ENCODE measurements at regions not wholly inside any gene's neighbourhood (a gene's known extent, or its start where the extent isn't known, plus 50 kb on each side); places are given as distances from the start of the nearest gene placed in this dataset.

DNA sequence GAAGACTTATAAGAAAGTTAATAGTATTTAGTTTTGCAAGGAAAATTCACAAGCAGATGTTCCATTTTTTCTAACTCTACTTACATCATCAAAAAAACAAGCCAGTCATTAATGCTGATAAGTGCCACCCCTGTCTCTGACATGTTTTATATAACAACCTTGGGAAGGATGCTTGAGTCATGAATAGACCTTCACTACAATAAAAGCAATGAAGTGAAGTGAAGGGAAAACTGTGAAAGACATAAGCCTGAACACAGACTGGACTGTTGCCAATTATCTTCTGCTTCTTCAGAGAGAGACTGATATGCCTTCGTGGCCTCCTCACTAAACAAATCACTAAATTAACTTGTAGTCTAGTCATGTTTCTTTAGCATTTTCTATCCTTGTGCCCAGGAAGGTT lies 353.2 kb downstream of the PDHA2 start:
- no peak for DNase-seq

DNA sequence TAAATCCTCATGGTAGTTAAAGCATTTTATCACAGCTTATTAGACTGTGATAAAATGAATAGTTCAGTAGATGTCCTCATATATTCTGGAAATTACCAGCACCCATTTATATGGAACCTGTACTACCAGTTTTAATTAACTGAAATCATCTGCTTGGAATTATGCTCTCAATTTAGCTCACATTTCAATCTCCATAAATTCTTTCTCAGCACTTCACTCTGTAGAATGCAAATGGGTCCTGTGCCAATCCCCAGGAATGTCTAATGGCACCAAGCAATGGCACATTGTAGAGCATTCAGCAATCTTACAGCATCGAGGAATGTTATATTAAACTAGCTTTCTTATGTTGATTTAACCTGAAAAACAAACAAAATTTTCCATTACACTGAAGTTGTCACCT lies 355.1 kb downstream of the PDHA2 start:
- DNase-seq = no peak

DNA sequence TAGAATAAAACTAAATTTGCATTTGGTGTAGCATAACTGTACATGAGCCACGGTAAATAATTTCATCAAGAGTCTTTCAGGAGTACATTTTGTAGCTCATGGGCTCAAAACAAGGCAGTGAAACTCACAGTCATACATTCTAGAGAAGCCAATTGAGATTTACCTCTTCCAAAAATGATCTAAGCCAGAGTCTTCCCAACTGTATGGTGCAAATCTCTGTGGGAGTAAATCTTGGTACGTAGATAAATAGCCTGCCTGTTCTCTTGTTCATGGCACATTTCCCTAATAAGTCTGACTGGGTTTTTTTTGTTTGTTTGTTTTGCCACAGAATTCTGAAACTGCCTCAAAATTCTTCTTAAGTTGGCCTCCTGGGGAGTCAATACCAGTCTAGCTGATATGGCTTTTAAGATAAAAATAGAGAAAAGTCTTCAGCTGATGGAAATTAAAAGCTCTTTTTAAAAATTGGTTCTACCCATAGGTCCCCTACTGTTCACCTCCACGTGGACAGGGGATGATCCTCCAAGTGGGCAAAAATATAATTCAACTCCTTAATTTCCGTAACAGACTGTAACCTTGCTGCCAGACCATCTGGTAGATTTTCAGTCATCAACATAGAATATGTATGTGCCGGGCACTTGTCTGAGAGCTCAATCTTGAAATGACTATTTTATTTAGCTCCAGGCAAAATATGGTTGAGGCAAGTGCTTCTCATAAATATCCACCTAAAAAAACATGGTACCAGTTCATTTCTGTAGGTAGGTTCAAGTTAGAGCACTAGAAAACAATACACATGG lies 365.4 kb downstream of the PDHA2 start:
- no peak for DNase-seq

DNA sequence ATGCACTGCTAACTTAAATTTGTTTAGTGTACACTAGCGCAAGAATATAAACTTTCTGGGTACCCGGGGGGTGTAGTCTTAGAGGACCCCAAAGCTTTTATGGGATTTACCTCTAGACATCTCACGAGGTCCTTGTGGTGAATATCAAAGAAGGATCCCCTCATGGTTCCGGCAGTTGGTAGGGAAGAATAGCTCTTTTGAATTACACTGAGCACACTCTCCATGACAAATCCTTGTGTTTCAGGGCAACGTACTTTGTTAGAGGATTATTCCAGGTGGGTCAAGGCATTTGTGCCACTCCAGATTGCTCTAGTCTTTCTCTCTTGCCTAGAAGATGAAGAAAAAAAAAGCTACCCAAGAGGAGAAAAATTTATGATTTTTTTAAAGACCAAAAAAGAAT lies 387.6 kb downstream of the PDHA2 start:
- DNase-seq = no peak

DNA sequence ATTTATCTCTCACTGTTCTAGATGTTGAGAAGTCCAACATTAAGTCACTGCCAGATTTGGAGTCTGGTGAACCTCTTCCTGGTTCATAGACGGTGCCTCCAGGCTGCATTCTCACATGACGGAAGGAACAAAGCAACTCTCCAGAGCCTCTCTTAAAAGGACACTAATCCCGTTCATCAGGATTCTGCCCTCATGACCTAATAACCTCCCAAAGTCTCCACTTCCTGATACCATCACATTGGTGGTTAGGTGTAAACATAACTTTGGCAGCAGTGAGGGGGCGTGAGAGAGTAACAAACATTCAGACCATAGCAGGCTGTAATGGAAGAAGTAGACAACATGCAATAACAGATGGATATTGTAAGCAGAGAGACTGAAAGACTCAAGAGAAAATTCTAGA lies 388.6 kb downstream of the PDHA2 start:
- no peak for DNase-seq

DNA sequence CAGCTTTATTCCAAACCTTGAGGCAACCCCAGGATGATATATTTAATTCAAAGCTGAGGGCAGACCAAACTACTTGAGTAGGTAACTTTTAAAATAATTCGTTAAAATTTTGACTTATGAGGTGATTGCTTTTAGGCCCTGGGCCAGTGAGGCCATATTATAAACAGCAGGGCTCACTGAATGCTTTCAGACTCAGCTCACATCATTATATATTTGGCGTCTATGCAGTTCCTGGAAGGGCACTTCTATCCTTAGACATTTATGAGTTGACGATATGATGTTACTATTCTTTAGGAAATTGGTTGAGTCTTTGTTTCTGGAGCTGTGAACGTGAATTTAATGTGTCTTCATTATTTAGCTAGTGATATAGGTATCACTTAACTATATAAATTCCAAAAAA lies 400.1 kb downstream of the PDHA2 start:
- no peak for DNase-seq

DNA sequence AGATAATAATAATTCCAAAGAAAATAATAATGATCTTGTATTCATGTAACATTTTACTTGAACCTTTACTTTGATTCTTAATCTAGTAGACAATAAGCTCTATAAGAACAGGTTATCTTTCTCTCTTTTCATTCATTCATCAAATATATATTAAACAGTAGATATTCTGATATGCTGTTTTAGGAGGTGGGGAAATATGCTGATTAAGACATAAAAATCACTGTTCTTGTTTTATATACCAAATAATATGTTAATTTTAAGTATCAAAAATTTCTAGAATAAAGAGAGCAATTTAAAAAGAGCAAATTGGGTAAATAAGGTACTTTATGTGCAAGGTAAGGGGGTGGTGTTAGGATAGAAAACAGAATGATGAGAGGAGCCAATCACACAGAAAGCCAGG lies 401.9 kb downstream of the PDHA2 start:
- no peak for DNase-seq

DNA sequence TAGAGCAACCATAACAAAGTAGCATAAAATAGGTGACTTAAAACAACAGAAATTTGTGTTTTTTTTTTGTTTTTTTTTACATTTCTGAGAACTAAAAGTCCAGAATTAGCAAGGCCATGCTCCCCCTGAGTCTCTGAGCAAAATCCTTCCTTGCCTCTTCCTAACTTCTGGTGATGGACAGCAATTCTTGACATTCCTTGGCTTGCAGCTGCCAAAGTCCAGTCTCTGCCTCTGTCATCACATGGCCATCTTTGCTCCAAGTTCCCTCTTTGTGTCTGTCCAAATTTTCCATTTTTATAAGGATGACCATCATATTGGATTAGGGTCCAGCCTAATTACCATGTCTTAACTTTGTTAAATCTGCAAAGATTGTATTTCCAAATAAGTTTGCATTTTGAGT lies 407.2 kb downstream of the PDHA2 start:
- no peak for DNase-seq

DNA sequence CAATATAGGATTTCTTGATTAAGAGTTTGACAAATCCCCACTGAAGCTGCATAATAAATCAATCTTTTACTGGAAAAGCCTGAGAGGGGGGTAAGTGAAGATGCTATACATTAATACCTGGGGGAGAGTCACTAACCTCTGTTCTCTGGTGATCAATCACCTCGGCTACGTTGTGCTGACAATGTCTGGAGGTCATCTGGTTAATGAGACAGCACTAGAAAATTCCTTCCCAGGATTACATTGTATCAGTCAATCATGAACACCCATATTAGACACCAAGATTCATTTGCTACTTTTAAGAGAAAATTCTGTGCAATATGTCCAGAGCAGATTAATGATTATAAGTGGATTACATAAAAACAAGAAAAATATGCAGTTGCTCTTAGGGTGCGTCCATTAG lies 408.3 kb downstream of the PDHA2 start:
- DNase-seq = no peak

DNA sequence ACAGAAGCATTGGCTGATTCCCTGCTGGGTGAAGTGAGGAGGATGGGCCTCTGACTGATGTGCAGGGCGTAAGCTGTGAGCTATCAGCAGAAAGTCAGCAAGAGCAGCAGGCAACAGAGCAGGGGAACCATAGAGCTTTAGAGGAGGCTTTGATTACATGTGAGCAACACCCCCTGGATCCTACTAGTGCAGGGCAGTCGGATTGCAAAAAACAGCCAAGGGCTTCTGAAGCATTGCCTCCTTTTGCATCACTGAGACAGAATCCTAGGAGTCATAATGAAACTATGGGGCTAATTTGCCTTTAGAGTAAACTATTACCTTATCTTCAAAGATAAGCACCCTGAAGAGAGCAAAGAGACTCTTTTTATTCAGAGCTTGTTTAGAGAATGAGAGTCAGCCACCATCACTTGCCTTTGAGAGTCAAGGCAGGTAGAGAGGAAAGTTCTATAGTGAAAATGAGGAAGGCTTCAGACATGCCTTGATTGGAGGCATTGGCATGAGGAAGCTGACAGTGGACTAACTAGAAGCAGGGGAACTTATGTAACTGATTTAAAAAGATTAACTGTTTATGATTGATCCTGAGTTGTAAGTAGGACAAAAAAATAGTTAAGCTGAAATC lies 420.3 kb downstream of the PDHA2 start:
- no peak for DNase-seq

DNA sequence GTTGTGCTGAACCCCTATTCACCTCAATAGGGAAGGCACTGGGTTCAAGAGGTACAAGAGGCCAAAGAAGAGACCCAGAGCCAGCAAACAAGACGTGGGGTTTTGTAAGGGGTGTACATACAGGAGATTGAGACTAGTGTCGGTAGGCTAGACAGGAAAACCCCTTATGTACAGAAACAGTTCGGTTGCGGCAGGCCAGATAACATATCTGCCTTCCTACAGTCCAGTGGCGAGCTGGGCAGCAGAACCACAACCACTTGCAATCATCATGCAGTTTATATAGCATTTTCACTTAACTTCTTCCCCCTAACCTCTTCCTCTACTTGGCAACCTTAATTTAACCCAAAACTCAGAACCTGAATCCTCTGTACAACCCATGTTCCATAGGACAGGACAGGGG lies 422.2 kb downstream of the PDHA2 start:
- DNase-seq = no peak

DNA sequence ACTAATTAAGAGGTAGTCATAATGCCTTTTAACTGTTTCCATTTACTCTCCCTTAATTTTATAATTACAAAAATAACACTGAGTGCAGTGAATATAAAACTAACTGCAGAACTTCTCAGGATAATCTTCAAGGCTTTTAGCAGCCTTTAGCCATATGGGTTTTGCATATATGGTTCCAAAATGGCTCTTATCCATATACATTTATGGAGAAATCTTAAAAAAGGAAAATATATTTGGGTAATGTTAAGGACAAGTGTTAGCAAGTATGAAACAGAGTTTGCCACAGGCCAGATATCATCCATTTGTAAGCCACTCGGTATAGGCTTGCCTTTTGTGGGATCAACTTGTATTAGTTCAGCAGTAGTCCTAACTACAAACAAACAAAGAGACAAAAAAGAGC lies 423.4 kb downstream of the PDHA2 start:
- DNase-seq = no peak

DNA sequence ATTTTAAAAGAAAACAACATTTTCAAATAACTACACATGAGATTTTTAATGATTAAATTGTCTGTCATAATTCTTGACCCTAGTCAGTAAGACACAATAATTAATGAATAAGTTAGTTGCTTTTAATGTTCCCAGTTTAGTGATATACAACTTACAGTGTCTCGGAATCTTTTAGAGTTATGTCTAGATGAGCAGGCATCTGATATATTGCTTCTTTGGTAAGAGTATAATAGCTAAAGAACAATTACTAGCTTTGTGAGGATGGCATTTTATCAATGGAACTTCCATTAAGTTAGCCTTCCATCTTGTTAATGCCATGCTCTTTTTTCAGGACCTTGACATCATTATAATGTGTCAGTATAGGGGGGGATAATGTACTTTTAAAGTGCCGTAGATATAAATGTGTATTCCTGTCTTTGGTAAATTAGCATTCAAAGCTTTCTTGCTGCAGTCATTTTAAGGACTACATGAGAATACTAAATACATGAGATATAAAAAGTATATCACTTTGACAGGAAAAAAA lies 425.1 kb downstream of the PDHA2 start:
- no peak for DNase-seq

DNA sequence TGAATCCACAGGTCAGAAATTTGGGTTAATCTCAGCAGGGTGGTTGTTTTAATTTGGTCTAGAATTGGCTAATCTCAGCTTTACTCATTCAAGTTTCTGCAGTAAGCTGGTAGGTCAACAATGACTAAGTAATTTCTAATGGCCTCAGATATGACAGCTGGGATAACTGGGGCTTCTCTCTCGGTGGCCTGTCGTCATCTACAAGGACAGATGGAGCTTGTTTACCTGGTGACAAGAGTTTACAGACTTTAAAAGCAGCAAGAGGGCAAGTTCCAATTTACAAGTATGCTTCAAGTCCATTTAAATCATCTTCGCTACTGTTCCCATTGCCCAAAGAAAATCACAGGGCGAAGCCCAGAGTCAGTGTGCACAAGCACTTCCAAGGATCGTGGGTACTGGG lies 453.9 kb downstream of the PDHA2 start:
- DNase-seq = no peak

DNA sequence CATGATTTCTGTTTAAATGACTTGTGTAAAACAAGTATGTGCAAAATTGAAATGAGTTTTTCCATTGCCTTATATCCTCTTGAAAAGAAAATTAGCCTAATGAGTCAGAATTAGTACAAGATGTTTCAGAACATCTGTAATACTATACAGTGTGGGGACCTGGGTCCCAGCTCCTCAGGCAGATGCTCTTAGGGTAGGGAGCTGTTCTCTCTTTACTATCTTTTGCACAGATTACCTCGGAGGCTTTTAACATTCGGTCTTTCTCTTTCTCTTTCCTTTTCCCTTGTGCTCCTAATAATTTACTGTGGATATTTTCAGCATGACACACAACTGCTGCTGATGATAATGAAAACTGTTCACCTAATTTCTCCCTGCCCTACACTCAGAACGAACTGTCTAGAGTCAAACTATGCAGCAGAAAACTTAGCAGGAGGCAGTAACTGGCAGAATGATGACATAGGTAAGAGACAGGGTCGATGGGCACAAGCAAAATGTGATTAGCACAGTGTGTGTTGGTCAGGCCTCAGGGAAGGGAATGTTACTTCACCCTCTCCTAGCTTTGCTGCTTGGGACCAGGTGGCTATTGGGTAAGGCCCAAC lies 455.3 kb downstream of the PDHA2 start:
- DNase-seq = no peak

DNA sequence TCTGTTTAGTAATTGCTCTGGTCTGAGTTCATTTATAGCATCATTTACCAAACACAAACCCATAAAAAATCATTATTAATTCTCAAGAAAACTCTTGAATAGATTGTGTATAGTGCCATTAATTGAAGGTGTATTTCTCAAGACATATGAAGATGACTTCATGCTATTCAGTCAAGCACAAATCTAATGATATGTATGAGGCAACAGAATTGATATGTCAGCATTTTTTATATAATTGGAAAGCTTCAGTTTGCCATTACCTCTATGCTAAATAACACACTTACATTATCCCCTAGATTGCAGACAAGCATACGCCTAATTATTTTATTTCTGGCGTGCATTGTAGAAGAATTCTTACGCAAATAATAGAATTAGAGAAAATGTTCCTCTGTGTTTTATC lies 461.8 kb downstream of the PDHA2 start:
- DNase-seq = no peak

DNA sequence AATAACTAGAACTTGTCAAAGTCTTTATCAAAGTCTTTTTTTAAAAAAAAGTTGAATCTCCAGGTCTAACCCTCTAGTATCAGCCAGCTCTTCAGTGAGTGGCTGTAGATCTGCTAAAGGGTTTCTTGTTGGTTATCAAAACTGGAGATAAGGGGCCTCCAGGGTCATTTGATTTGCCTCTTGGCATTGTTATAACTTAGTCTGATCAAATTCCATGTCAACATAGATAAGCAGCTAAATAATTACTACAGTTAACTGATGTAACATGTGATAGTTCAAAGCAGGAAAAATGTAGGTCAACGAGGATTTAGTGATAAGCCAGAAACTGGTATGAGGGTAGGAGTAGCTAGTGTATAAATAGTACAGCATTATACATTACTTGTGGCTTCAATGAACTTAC lies 465.1 kb downstream of the PDHA2 start:
- no peak for DNase-seq

DNA sequence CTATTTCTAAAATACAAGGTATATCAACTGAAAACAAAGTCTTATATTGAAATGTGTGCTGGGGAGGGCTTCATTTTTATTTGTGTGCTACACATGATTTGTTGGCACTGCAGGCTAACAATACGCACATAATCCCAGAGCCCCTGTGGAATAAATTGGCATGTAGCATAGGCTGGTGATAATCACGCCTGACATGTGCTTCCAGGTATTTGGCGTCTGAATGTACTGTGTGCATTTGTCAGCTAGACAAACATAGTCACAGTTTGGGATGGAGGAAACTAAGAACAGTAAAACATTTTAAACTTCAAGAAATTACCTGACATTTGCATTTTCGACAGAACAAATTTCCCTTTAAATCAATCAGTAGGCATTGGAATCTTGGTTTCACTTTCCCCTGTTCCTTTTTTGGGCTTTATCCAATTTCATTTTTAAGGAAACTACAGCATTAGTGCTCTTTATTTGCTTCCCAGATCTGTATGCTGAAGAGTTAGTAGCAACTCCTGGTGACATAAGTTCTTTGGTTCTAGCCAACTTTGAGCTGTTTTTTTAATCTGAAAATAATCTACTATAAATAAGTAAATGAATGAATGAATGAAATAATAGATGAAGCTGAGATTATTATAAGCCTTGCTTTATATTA lies 472.3 kb downstream of the PDHA2 start:
- no peak for DNase-seq

DNA sequence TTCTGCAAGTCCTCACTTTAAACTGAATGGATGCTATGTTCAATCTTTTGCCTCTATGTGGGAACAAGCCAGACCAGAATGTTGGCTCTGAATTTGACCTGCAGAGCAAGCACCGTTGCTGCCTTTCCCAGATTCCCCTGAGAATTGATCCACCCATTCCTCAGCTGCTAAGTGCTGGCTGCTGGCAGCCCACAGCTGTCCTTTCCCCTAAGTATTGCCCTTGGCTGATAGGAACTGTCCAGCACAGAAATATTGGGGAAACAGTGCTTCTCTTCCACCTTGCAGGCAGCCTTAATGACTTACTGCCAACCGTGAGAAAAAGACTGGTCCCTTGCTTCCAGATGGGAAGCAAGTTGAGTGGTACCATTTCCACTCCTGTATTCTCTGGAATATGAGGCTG lies 475.9 kb downstream of the PDHA2 start:
- no peak for DNase-seq

DNA sequence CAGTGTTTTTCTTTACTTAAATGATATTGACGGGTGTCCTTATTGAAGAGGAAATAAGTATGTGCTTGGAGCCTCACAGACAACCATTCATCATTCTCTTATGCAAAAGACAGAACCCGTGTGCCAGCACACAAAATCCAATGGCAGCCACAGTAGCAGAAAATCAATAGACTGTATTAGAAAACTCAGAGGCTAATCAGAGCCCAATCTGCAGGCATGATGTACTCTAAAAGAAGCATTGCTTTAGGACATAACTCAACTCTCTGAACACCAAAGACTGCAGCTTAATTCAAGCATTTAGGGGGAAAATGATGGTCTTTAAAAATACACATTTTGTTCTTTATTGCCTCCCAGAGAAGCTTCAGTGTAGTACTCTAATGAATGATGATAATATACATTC lies 476.9 kb downstream of the PDHA2 start:
- DNase-seq = no peak

DNA sequence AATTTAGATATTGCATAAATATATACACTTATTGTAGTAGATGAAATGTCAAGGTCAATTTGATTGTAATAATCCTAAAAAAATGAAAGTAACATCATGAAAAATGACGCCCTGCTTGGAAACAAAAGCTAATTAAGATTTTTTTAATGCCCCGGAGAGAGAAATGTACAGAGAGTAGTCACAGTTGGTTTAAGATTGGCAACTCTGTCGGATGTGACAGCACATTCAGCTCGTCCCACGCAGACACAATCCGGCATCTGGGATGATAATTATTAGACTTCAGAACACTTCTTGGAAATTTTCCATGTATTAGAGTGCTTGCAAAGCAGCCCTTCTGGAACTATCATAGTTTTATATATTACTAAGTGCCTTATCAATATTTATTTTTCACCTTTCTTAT lies 478.0 kb downstream of the PDHA2 start:
- no peak for DNase-seq

DNA sequence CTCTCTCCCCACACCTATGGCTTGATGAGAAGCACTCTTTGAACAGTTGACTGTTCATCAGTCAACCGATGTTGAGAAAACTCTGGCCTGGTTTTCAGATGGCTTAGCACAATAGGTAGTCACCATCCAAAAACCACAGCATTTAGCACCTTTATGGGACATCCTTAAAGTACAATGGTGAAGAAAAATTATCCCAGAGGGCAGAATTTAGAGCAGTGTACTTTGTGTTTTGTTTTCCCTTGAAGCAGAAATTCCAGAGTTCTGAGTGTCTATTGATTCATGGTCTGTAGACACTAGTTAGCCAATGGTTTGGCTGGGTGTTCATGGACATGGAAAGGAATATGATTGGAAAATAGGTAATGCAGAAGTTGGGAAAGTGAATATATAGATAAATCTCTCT lies 487.0 kb downstream of the PDHA2 start:
- no peak for DNase-seq

DNA sequence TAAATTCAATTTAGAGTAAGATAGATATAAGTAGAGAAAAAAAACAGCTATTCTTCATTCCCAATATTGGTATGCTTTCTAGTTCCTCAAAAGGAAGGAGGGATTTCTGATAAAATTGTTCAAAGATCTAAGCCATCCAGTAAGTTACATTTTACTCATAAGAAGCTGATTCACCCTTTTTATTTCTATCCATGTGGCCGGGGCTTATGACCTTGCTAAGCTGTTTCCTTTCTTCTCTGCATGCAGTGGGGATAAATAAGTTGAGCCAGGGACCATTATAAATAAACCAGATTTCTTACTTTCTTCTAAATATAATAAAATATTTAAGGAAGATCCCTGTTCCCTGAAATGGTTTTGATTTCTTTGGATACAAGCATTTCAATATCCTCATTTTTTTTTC lies 502.3 kb downstream of the PDHA2 start:
- DNase-seq = no peak

Data from COR-L47 (cell line).